ENCODE measurements at regions not wholly inside any gene's neighbourhood (a gene's known extent, or its start where the extent isn't known, plus 50 kb on each side); places are given as distances from the start of the nearest gene placed in this dataset.

GRCh38 chr16:85257483-85257882 lies 145.2 kb upstream of the CIBAR2 start:
- TF ChIP-seq CTCF (conservative IDR thresholded peaks at IDR 0.05) (no peak), ZFX (IDR thresholded peaks at IDR 0.05) (no peak)

Data from C4-2B (cell line).